ENCODE measurements at regions not wholly inside any gene's neighbourhood (a gene's known extent, or its start where the extent isn't known, plus 50 kb on each side); places are given as distances from the start of the nearest gene placed in this dataset.

GRCh38 chr2:217291259-217291658, 431.4 kb upstream of the TNP1 start:
- DNase-seq (ENCODE audit: extremely low read depth, low read depth, low spot score), result no peak

- DNase-seq (ENCODE audit: extremely low read depth, low read depth, low spot score), result no peak
These were observed 430.6 kb upstream of the TNP1 start for GRCh38 chr2:217290467-217290866.

- no peak for DNase-seq (ENCODE audit: extremely low read depth, low read depth, low spot score)
These were observed 430.0 kb upstream of the TNP1 start for GRCh38 chr2:217289907-217290280.

- no peak for DNase-seq (ENCODE audit: extremely low read depth, low read depth, low spot score)
These were observed 429.5 kb upstream of the TNP1 start for GRCh38 chr2:217289177-217289906.

GRCh38 chr2:217288472-217289063, 428.7 kb upstream of the TNP1 start:
- DNase-seq (ENCODE audit: extremely low read depth, low read depth, low spot score), result no peak

- no peak for DNase-seq (ENCODE audit: extremely low read depth, low read depth, low spot score)
These were observed 427.0 kb upstream of the TNP1 start for GRCh38 chr2:217286833-217287232.

GRCh38 chr2:217285926-217286325, 426.1 kb upstream of the TNP1 start:
- DNase-seq (ENCODE audit: extremely low read depth, low read depth, low spot score), result no peak

- no peak for DNase-seq (ENCODE audit: extremely low read depth, low read depth, low spot score)
These were observed 423.6 kb upstream of the TNP1 start for GRCh38 chr2:217283460-217283859.

GRCh38 chr2:217282531-217282930, 422.7 kb upstream of the TNP1 start:
- no peak for DNase-seq (ENCODE audit: extremely low read depth, low read depth, low spot score)

GRCh38 chr2:217279556-217279955, 419.7 kb upstream of the TNP1 start:
- DNase-seq (ENCODE audit: extremely low read depth, low read depth, low spot score), result no peak

- no peak for DNase-seq (ENCODE audit: extremely low read depth, low read depth, low spot score)
These were observed 419.3 kb upstream of the TNP1 start for GRCh38 chr2:217279140-217279539.

GRCh38 chr2:217277646-217278398, 418.0 kb upstream of the TNP1 start:
- DNase-seq (ENCODE audit: extremely low read depth, low read depth, low spot score), result peak; percentile 37

GRCh38 chr2:217276433-217276832, 416.6 kb upstream of the TNP1 start:
- DNase-seq (ENCODE audit: extremely low read depth, low read depth, low spot score), result no peak

GRCh38 chr2:217275091-217275490, 415.2 kb upstream of the TNP1 start:
- DNase-seq (ENCODE audit: extremely low read depth, low read depth, low spot score), result no peak

GRCh38 chr2:217274578-217274977, 414.7 kb upstream of the TNP1 start:
- DNase-seq (ENCODE audit: extremely low read depth, low read depth, low spot score), result no peak

GRCh38 chr2:217273851-217274250, 414.0 kb upstream of the TNP1 start:
- no peak for DNase-seq (ENCODE audit: extremely low read depth, low read depth, low spot score)

- DNase-seq (ENCODE audit: extremely low read depth, low read depth, low spot score), result no peak
These were observed 413.3 kb upstream of the TNP1 start for GRCh38 chr2:217273162-217273561.

- DNase-seq (ENCODE audit: extremely low read depth, low read depth, low spot score), result no peak
These were observed 411.9 kb upstream of the TNP1 start for GRCh38 chr2:217271813-217272212.

- no peak for DNase-seq (ENCODE audit: extremely low read depth, low read depth, low spot score)
These were observed 410.7 kb upstream of the TNP1 start for GRCh38 chr2:217270485-217271121.

GRCh38 chr2:217269701-217270484, 410.0 kb upstream of the TNP1 start:
- DNase-seq (ENCODE audit: extremely low read depth, low read depth, low spot score), result no peak

- DNase-seq (ENCODE audit: extremely low read depth, low read depth, low spot score), result no peak
These were observed 409.1 kb upstream of the TNP1 start for GRCh38 chr2:217268978-217269377.
